ENCODE measurements at regions not wholly inside any gene's neighbourhood (a gene's known extent, or its start where the extent isn't known, plus 50 kb on each side); places are given as distances from the start of the nearest gene placed in this dataset.

DNA sequence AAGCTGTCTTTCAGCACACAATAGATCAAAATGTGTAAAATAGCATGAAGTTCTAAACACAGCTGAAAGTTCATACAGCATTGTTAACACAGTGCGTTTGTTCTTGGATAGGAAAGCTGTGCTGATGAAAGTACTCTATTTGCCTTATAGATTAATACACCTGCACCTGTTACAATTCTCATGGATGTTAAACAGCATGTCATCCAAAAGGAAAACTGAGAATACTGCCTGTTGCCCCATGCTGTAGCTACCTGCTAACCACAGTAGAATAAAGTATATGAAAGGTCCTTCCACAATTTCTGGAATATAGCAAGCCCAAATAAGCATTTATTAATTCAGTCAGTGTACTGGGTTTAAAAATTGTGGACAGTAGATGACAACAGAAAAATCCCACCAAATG is 166.7 kb upstream of the DTNA start:
- Histone ChIP-seq H3K4me3 (no peak overlapping the region), H3K36me3 (ENCODE audit: insufficient read depth) (no peaks in the 10 kb centered on the region), H3K27me3 (ENCODE audit: insufficient read depth) (no peaks in the 10 kb centered on the region), H3K4me1 (ENCODE audit: insufficient read depth) (peaks cover 43% of the 10 kb centered on the region), H3F3A (replicated peaks; ENCODE audit: low read depth) (no peaks in the 10 kb centered on the region), H4K20me1 (replicated peaks; ENCODE audit: insufficient read depth) (no peaks in the 10 kb centered on the region), H3K27ac (ENCODE audit: low read depth) (no peak overlapping the region), H3K4me2 (no peak overlapping the region), H3K9me2 (ENCODE audit: insufficient read depth) (no peaks in the 10 kb centered on the region), H2AFZ (no peak overlapping the region), H3K79me2 (replicated peaks; ENCODE audit: insufficient read depth) (no peaks in the 10 kb centered on the region)
- Mint-ChIP-seq H3K9me3 (no peaks in the 10 kb centered on the region), H3K36me3 (ENCODE audit: low read depth) (no peaks in the 10 kb centered on the region), H3K4me1 (peaks cover 44% of the 10 kb centered on the region), H3K27ac (no peak overlapping the region), H3K4me3 (no peak overlapping the region), H3K27me3 (ENCODE audit: insufficient read depth, low read depth, poor library complexity) (peaks cover 3% of the 10 kb centered on the region)
- ATAC-seq = no peak
- no peak for DNase-seq (ENCODE audit: low spot score)
- TF ChIP-seq NANOG (IDR thresholded peaks at IDR 0.05; ENCODE audit: borderline replicate concordance) = no peak
- TF ChIP-seq POLR2AphosphoS5 (IDR thresholded peaks at IDR 0.05; ENCODE audit: low read depth) = no peak
- TF ChIP-seq ZNF114 (CRISPR knock-in tag; IDR thresholded peaks at IDR 0.05) = no peak
- TF ChIP-seq, protein P1, sequence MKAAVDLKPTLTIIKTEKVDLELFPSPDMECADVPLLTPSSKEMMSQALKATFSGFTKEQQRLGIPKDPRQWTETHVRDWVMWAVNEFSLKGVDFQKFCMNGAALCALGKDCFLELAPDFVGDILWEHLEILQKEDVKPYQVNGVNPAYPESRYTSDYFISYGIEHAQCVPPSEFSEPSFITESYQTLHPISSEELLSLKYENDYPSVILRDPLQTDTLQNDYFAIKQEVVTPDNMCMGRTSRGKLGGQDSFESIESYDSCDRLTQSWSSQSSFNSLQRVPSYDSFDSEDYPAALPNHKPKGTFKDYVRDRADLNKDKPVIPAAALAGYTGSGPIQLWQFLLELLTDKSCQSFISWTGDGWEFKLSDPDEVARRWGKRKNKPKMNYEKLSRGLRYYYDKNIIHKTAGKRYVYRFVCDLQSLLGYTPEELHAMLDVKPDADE (IDR thresholded peaks at IDR 0.05) = no peak
- no peak for TF ChIP-seq CREB1 (CRISPR knock-in tag; IDR thresholded peaks at IDR 0.05; ENCODE audit: low read depth)
- TF ChIP-seq JUNB (IDR thresholded peaks at IDR 0.05; ENCODE audit: unreplicated experiment) = no peak
- TF ChIP-seq, protein P2, sequence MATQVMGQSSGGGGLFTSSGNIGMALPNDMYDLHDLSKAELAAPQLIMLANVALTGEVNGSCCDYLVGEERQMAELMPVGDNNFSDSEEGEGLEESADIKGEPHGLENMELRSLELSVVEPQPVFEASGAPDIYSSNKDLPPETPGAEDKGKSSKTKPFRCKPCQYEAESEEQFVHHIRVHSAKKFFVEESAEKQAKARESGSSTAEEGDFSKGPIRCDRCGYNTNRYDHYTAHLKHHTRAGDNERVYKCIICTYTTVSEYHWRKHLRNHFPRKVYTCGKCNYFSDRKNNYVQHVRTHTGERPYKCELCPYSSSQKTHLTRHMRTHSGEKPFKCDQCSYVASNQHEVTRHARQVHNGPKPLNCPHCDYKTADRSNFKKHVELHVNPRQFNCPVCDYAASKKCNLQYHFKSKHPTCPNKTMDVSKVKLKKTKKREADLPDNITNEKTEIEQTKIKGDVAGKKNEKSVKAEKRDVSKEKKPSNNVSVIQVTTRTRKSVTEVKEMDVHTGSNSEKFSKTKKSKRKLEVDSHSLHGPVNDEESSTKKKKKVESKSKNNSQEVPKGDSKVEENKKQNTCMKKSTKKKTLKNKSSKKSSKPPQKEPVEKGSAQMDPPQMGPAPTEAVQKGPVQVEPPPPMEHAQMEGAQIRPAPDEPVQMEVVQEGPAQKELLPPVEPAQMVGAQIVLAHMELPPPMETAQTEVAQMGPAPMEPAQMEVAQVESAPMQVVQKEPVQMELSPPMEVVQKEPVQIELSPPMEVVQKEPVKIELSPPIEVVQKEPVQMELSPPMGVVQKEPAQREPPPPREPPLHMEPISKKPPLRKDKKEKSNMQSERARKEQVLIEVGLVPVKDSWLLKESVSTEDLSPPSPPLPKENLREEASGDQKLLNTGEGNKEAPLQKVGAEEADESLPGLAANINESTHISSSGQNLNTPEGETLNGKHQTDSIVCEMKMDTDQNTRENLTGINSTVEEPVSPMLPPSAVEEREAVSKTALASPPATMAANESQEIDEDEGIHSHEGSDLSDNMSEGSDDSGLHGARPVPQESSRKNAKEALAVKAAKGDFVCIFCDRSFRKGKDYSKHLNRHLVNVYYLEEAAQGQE (IDR thresholded peaks at IDR 0.05; ENCODE audit: unreplicated experiment) = no peak
- TF ChIP-seq EZH2 (IDR thresholded peaks at IDR 0.05; ENCODE audit: low read depth, unreplicated experiment) = no peak
- no peak for TF ChIP-seq EZH2phosphoT487 (IDR thresholded peaks at IDR 0.05; ENCODE audit: unreplicated experiment)
- no peak for TF ChIP-seq STAT1 (IDR thresholded peaks at IDR 0.05; ENCODE audit: unreplicated experiment)
- TF ChIP-seq, protein P3, sequence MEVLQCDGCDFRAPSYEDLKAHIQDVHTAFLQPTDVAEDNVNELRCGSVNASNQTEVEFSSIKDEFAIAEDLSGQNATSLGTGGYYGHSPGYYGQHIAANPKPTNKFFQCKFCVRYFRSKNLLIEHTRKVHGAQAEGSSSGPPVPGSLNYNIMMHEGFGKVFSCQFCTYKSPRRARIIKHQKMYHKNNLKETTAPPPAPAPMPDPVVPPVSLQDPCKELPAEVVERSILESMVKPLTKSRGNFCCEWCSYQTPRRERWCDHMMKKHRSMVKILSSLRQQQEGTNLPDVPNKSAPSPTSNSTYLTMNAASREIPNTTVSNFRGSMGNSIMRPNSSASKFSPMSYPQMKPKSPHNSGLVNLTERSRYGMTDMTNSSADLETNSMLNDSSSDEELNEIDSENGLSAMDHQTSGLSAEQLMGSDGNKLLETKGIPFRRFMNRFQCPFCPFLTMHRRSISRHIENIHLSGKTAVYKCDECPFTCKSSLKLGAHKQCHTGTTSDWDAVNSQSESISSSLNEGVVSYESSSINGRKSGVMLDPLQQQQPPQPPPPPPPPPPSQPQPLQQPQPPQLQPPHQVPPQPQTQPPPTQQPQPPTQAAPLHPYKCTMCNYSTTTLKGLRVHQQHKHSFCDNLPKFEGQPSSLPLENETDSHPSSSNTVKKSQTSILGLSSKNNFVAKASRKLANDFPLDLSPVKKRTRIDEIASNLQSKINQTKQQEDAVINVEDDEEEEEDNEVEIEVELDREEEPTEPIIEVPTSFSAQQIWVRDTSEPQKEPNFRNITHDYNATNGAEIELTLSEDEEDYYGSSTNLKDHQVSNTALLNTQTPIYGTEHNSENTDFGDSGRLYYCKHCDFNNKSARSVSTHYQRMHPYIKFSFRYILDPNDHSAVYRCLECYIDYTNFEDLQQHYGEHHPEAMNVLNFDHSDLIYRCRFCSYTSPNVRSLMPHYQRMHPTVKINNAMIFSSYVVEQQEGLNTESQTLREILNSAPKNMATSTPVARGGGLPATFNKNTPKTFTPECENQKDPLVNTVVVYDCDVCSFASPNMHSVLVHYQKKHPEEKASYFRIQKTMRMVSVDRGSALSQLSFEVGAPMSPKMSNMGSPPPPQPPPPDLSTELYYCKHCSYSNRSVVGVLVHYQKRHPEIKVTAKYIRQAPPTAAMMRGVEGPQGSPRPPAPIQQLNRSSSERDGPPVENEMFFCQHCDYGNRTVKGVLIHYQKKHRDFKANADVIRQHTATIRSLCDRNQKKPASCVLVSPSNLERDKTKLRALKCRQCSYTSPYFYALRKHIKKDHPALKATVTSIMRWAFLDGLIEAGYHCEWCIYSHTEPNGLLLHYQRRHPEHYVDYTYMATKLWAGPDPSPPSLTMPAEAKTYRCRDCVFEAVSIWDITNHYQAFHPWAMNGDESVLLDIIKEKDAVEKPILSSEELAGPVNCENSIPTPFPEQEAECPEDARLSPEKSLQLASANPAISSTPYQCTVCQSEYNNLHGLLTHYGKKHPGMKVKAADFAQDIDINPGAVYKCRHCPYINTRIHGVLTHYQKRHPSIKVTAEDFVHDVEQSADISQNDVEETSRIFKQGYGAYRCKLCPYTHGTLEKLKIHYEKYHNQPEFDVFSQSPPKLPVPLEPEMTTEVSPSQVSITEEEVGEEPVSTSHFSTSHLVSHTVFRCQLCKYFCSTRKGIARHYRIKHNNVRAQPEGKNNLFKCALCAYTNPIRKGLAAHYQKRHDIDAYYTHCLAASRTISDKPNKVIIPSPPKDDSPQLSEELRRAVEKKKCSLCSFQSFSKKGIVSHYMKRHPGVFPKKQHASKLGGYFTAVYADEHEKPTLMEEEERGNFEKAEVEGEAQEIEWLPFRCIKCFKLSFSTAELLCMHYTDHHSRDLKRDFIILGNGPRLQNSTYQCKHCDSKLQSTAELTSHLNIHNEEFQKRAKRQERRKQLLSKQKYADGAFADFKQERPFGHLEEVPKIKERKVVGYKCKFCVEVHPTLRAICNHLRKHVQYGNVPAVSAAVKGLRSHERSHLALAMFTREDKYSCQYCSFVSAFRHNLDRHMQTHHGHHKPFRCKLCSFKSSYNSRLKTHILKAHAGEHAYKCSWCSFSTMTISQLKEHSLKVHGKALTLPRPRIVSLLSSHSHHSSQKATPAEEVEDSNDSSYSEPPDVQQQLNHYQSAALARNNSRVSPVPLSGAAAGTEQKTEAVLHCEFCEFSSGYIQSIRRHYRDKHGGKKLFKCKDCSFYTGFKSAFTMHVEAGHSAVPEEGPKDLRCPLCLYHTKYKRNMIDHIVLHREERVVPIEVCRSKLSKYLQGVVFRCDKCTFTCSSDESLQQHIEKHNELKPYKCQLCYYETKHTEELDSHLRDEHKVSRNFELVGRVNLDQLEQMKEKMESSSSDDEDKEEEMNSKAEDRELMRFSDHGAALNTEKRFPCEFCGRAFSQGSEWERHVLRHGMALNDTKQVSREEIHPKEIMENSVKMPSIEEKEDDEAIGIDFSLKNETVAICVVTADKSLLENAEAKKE (CRISPR knock-in tag; IDR thresholded peaks at IDR 0.05) = no peak
- TF ChIP-seq, protein P4, sequence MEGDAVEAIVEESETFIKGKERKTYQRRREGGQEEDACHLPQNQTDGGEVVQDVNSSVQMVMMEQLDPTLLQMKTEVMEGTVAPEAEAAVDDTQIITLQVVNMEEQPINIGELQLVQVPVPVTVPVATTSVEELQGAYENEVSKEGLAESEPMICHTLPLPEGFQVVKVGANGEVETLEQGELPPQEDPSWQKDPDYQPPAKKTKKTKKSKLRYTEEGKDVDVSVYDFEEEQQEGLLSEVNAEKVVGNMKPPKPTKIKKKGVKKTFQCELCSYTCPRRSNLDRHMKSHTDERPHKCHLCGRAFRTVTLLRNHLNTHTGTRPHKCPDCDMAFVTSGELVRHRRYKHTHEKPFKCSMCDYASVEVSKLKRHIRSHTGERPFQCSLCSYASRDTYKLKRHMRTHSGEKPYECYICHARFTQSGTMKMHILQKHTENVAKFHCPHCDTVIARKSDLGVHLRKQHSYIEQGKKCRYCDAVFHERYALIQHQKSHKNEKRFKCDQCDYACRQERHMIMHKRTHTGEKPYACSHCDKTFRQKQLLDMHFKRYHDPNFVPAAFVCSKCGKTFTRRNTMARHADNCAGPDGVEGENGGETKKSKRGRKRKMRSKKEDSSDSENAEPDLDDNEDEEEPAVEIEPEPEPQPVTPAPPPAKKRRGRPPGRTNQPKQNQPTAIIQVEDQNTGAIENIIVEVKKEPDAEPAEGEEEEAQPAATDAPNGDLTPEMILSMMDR (conservative IDR thresholded peaks at IDR 0.05; ENCODE audit: low read depth in 2 of 2) = no peak
- no peak for TF ChIP-seq ZNF331 (CRISPR knock-in tag; IDR thresholded peaks at IDR 0.05; ENCODE audit: low read depth)

Data from GM23338 (cell line).